ENCODE measurements at regions not wholly inside any gene's neighbourhood (a gene's known extent, or its start where the extent isn't known, plus 50 kb on each side); places are given as distances from the start of the nearest gene placed in this dataset.

- Histone ChIP-seq H3K9ac (ENCODE audit: low read length) (peak overlapping the region; percentile 77), H2AFZ (ENCODE audit: low read length) (peak overlapping the region; percentile 10; the same call in 1 of the 2 replicates)
- DNase-seq = no peak
Observed at GRCh38 chr15:31262143-31262530, 64.5 kb upstream of the KLF13 start.

GRCh38 chr15:31262901-31263671 lies 63.5 kb upstream of the KLF13 start:
- Histone ChIP-seq H3K9me3 (ENCODE audit: low read length) (no peaks in the 10 kb centered on the region), H3K4me1 (ENCODE audit: low read length) (peaks cover 76% of the 10 kb centered on the region), H4K20me1 (ENCODE audit: insufficient read depth, low read depth, low read length) (no peaks in the 10 kb centered on the region), H3K79me2 (ENCODE audit: low read length) (no peaks in the 10 kb centered on the region), H3K9me2 (replicated peaks; ENCODE audit: insufficient read depth, low read length) (no peaks in the 10 kb centered on the region), H2AFZ (ENCODE audit: low read length) (no peak overlapping the region), H3K4me3 (ENCODE audit: low read length) (peak overlapping the region; percentile 51), H3K36me3 (ENCODE audit: insufficient read depth, low read length) (no peaks in the 10 kb centered on the region), H3K9ac (ENCODE audit: low read length) (peak overlapping the region; percentile 77), H3K27me3 (ENCODE audit: low read length) (no peaks in the 10 kb centered on the region), H3K27ac (ENCODE audit: low read length) (peak overlapping the region; percentile 98), H3K4me2 (ENCODE audit: low read depth, low read length, poor library complexity, severe bottlenecking) (peak overlapping the region; percentile 74)
- peak; percentile 95 for DNase-seq

More at GRCh38 chr15:31262143-31262530, 64.5 kb upstream of the KLF13 start:
- H3K4me1 ChIP-seq (ENCODE audit: low read length) = peaks cover 67% of the 10 kb centered on the region
- no peaks in the 10 kb centered on the region for H3K27me3 ChIP-seq (ENCODE audit: low read length)
- H3K9me2 ChIP-seq (replicated peaks; ENCODE audit: insufficient read depth, low read length) = no peaks in the 10 kb centered on the region
- no peaks in the 10 kb centered on the region for H3K79me2 ChIP-seq (ENCODE audit: low read length)
- peak overlapping the region; percentile 51; the same call in 1 of the 2 replicates for H3K4me3 ChIP-seq (ENCODE audit: low read length)
- H4K20me1 ChIP-seq (ENCODE audit: insufficient read depth, low read depth, low read length) = no peaks in the 10 kb centered on the region
- H3K9me3 ChIP-seq (ENCODE audit: low read length) = no peaks in the 10 kb centered on the region
- H3K4me2 ChIP-seq (ENCODE audit: low read depth, low read length, poor library complexity, severe bottlenecking) = peak overlapping the region; percentile 74
- no peaks in the 10 kb centered on the region for H3K36me3 ChIP-seq (ENCODE audit: insufficient read depth, low read length)
- peak overlapping the region; percentile 98 for H3K27ac ChIP-seq (ENCODE audit: low read length)

DNA sequence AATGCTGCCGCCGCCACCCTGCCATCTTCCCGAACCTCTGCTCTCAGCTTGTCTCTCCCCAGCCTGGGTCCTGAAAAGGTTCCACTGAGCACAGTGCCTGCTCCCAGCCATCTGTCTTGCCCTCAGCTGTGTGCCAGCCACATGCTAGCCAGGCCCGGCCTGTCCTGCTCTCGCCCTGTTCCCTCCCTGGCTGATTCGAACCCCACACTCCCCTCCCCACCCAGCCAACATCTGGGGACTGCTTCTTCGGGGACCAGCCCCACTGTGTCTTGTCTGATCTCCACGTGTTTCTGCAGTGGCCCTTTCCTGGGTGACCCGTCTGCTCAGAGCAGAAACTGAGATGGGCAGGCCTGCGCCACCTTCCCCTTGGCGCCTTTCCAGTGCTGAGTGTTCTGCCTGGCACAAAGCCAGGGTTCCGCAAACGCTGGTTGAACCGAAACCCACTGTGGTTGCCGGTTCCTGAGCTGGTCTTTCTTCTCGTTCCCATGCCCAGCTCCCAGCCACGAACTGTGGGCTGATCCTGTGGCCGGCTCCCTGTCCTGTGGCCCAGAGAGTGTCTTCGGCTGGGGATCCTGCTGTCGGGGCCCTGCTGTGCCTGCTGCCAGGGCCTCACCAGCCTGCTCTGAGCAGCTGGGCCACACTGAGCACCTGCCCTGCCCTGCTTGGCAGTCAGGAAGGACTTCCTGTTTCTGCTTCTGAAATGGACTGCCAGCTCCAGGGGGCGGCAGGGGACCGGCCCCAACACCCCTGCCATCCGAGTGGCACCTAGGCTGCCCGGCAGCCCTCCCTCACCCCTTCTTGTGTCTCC lies 62.7 kb upstream of the KLF13 start:
- H3K4me2 ChIP-seq (ENCODE audit: low read depth, low read length, poor library complexity, severe bottlenecking) = peak overlapping the region; percentile 74

GRCh38 chr15:31264559-31265089 lies 62.0 kb upstream of the KLF13 start:
- peak; percentile 52 for DNase-seq
- Histone ChIP-seq H3K9me2 (replicated peaks; ENCODE audit: insufficient read depth, low read length) (no peaks in the 10 kb centered on the region), H4K20me1 (ENCODE audit: insufficient read depth, low read depth, low read length) (no peaks in the 10 kb centered on the region), H3K4me3 (ENCODE audit: low read length) (peak overlapping the region; percentile 19; the same call in 1 of the 2 replicates), H3K9me3 (ENCODE audit: low read length) (no peaks in the 10 kb centered on the region), H3K4me1 (ENCODE audit: low read length) (peaks cover 79% of the 10 kb centered on the region), H3K27me3 (ENCODE audit: low read length) (no peaks in the 10 kb centered on the region), H3K27ac (ENCODE audit: low read length) (peak overlapping the region; percentile 98), H3K4me2 (ENCODE audit: low read depth, low read length, poor library complexity, severe bottlenecking) (peak overlapping the region; percentile 74), H3K9ac (ENCODE audit: low read length) (peak overlapping the region; percentile 77), H3K79me2 (ENCODE audit: low read length) (no peaks in the 10 kb centered on the region), H2AFZ (ENCODE audit: low read length) (no peak overlapping the region), H3K36me3 (ENCODE audit: insufficient read depth, low read length) (no peaks in the 10 kb centered on the region)

More for the DNA sequence above, 62.7 kb upstream of the KLF13 start:
- Histone ChIP-seq H3K4me3 (ENCODE audit: low read length) (peak overlapping the region; percentile 19; the same call in 1 of the 2 replicates), H3K36me3 (ENCODE audit: insufficient read depth, low read length) (no peaks in the 10 kb centered on the region), H2AFZ (ENCODE audit: low read length) (no peak overlapping the region), H3K79me2 (ENCODE audit: low read length) (no peaks in the 10 kb centered on the region), H3K27me3 (ENCODE audit: low read length) (no peaks in the 10 kb centered on the region), H3K9me3 (ENCODE audit: low read length) (no peaks in the 10 kb centered on the region), H4K20me1 (ENCODE audit: insufficient read depth, low read depth, low read length) (no peaks in the 10 kb centered on the region), H3K27ac (ENCODE audit: low read length) (peak overlapping the region; percentile 98), H3K4me1 (ENCODE audit: low read length) (peaks cover 79% of the 10 kb centered on the region), H3K9me2 (replicated peaks; ENCODE audit: insufficient read depth, low read length) (no peaks in the 10 kb centered on the region), H3K9ac (ENCODE audit: low read length) (peak overlapping the region; percentile 77)
- DNase-seq = peak; percentile 95

GRCh38 chr15:31265090-31265870 lies 61.4 kb upstream of the KLF13 start:
- Histone ChIP-seq H3K4me2 (ENCODE audit: low read depth, low read length, poor library complexity, severe bottlenecking) (peak overlapping the region; percentile 74), H4K20me1 (ENCODE audit: insufficient read depth, low read depth, low read length) (no peaks in the 10 kb centered on the region), H3K9me3 (ENCODE audit: low read length) (no peaks in the 10 kb centered on the region), H3K9ac (ENCODE audit: low read length) (peak overlapping the region; percentile 77), H3K79me2 (ENCODE audit: low read length) (no peaks in the 10 kb centered on the region), H3K36me3 (ENCODE audit: insufficient read depth, low read length) (no peaks in the 10 kb centered on the region), H3K27ac (ENCODE audit: low read length) (peak overlapping the region; percentile 98), H3K4me3 (ENCODE audit: low read length) (peak overlapping the region; percentile 19; the same call in 1 of the 2 replicates), H3K9me2 (replicated peaks; ENCODE audit: insufficient read depth, low read length) (no peaks in the 10 kb centered on the region), H2AFZ (ENCODE audit: low read length) (no peak overlapping the region), H3K4me1 (ENCODE audit: low read length) (peaks cover 79% of the 10 kb centered on the region), H3K27me3 (ENCODE audit: low read length) (no peaks in the 10 kb centered on the region)
- peak; percentile 66 for DNase-seq

- H2AFZ ChIP-seq (ENCODE audit: low read length) = 0 out of 2 replicates have a peak overlapping the region, but pooled peaks have one; percentile 14
- H3K9me3 ChIP-seq (ENCODE audit: low read length) = no peaks in the 10 kb centered on the region
- H3K4me2 ChIP-seq (ENCODE audit: low read depth, low read length, poor library complexity, severe bottlenecking) = peak overlapping the region; percentile 74
- peaks cover 78% of the 10 kb centered on the region for H3K4me1 ChIP-seq (ENCODE audit: low read length)
- H3K27me3 ChIP-seq (ENCODE audit: low read length) = no peaks in the 10 kb centered on the region
- no peaks in the 10 kb centered on the region for H3K9me2 ChIP-seq (replicated peaks; ENCODE audit: insufficient read depth, low read length)
- H3K4me3 ChIP-seq (ENCODE audit: low read length) = no peak overlapping the region; the same call in 1 of the 2 replicates
- no peaks in the 10 kb centered on the region for H4K20me1 ChIP-seq (ENCODE audit: insufficient read depth, low read depth, low read length)
- DNase-seq = peak; percentile 76
- peak overlapping the region; percentile 77 for H3K9ac ChIP-seq (ENCODE audit: low read length)
- H3K27ac ChIP-seq (ENCODE audit: low read length) = peak overlapping the region; percentile 98
- H3K79me2 ChIP-seq (ENCODE audit: low read length) = no peaks in the 10 kb centered on the region
- no peaks in the 10 kb centered on the region for H3K36me3 ChIP-seq (ENCODE audit: insufficient read depth, low read length)
Observed at GRCh38 chr15:31265871-31266711, 60.5 kb upstream of the KLF13 start.

GRCh38 chr15:31266712-31267111 lies 59.9 kb upstream of the KLF13 start:
- no peaks in the 10 kb centered on the region for H3K27me3 ChIP-seq (ENCODE audit: low read length)
- H3K9me2 ChIP-seq (replicated peaks; ENCODE audit: insufficient read depth, low read length) = no peaks in the 10 kb centered on the region
- peak overlapping the region; percentile 98 for H3K27ac ChIP-seq (ENCODE audit: low read length)
- H3K4me1 ChIP-seq (ENCODE audit: low read length) = peaks cover 76% of the 10 kb centered on the region
- H3K9ac ChIP-seq (ENCODE audit: low read length) = peak overlapping the region; percentile 61
- H4K20me1 ChIP-seq (ENCODE audit: insufficient read depth, low read depth, low read length) = no peaks in the 10 kb centered on the region
- peak overlapping the region; percentile 74 for H3K4me2 ChIP-seq (ENCODE audit: low read depth, low read length, poor library complexity, severe bottlenecking)
- H3K4me3 ChIP-seq (ENCODE audit: low read length) = no peak overlapping the region; the same call in 1 of the 2 replicates
- DNase-seq = no peak
- H3K9me3 ChIP-seq (ENCODE audit: low read length) = no peaks in the 10 kb centered on the region
- H3K36me3 ChIP-seq (ENCODE audit: insufficient read depth, low read length) = no peaks in the 10 kb centered on the region
- H3K79me2 ChIP-seq (ENCODE audit: low read length) = no peaks in the 10 kb centered on the region
- H2AFZ ChIP-seq (ENCODE audit: low read length) = 0 out of 2 replicates have a peak overlapping the region, but pooled peaks have one; percentile 14
